Neural crest cell (in vitro differentiated cells): ENCODE measurements at regions not wholly inside any gene's neighbourhood (a gene's known extent, or its start where the extent isn't known, plus 50 kb on each side); places are given as distances from the start of the nearest gene placed in this dataset.
"Not testable (repeated sequence)": the region's sequence is repeated elsewhere in the genome, so short reads cannot be mapped to it uniquely, and the experiment has no call there.

Experiments
- DNase-seq: peaks from one replicate; pipeline ENCODE4 v3.0.0; 2021; ENCODE audit warnings: low read depth, mixed read lengths, low spot score
- H3K27ac Mint-ChIP-seq: one replicate; pipeline ENCODE4 v1.8.0; 2021; ENCODE audit warnings: mild to moderate bottlenecking, mixed read lengths; ENCODE audit not compliant: unreplicated experiment
- H3K27me3 Mint-ChIP-seq: 2 replicates; pipeline ENCODE4 v1.8.0; 2021; ENCODE audit warnings: low read depth, mild to moderate bottlenecking, mixed read lengths
- H3K36me3 Mint-ChIP-seq: 2 replicates; pipeline ENCODE4 v1.8.0; 2021; ENCODE audit warnings: low read depth, mild to moderate bottlenecking, mixed read lengths
- H3K4me1 Mint-ChIP-seq: 2 replicates; pipeline ENCODE4 v1.8.0; 2021; ENCODE audit warnings: mixed read lengths
- H3K4me3 Mint-ChIP-seq: one replicate; pipeline ENCODE4 v1.8.0; 2021; ENCODE audit warnings: mild to moderate bottlenecking, mixed read lengths
- H3K9me3 Mint-ChIP-seq: 2 replicates; pipeline ENCODE4 v1.8.0; 2021; ENCODE audit warnings: mixed read lengths
- TF ChIP-seq, protein P1 (sequence below): fragments of 200-600 bp; sonication (generic); conservative IDR thresholded peaks from 2 replicates; pipeline ENCODE4 v1.5.0; 2021; ENCODE audit warnings: antibody characterized with exemption, mild to moderate bottlenecking

GRCh38 chr5:99438619-99439018, 509.8 kb upstream of the CHD1 start:
- Mint-ChIP-seq H3K36me3 (no peaks in the 10 kb centered on the region), H3K9me3 (no peaks in the 10 kb centered on the region), H3K4me1 (no peaks in the 10 kb centered on the region), H3K27ac (no peak overlapping the region), H3K27me3 (no peaks in the 10 kb centered on the region), H3K4me3 (no peak overlapping the region)
- DNase-seq = no peak
- TF ChIP-seq, protein P1, sequence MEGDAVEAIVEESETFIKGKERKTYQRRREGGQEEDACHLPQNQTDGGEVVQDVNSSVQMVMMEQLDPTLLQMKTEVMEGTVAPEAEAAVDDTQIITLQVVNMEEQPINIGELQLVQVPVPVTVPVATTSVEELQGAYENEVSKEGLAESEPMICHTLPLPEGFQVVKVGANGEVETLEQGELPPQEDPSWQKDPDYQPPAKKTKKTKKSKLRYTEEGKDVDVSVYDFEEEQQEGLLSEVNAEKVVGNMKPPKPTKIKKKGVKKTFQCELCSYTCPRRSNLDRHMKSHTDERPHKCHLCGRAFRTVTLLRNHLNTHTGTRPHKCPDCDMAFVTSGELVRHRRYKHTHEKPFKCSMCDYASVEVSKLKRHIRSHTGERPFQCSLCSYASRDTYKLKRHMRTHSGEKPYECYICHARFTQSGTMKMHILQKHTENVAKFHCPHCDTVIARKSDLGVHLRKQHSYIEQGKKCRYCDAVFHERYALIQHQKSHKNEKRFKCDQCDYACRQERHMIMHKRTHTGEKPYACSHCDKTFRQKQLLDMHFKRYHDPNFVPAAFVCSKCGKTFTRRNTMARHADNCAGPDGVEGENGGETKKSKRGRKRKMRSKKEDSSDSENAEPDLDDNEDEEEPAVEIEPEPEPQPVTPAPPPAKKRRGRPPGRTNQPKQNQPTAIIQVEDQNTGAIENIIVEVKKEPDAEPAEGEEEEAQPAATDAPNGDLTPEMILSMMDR = no peak

DNA sequence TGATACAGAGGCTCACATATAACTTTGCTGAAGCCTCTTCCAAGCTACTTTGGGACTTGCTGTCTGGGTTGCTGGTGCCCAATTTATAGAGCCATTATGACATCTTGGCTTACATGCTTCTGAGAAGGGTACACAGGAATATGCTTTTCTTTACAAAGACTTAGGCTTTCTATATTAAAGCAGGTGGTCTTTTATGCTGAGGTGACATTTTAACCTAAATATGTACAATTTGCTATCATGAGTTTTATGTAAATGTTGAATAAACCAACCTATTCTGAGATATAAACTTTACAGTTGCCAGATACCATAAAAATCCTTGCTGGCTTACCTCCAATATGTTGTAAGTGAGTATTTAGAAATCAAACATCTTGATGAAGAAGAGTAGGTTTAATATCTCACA, 509.2 kb upstream of the CHD1 start:
- H3K4me1 Mint-ChIP-seq = no peaks in the 10 kb centered on the region
- H3K27me3 Mint-ChIP-seq = no peaks in the 10 kb centered on the region
- TF ChIP-seq, protein P1 = no peak
- H3K36me3 Mint-ChIP-seq = no peaks in the 10 kb centered on the region
- H3K27ac Mint-ChIP-seq = peak overlapping the region; percentile 71
- no peak overlapping the region for H3K4me3 Mint-ChIP-seq
- no peaks in the 10 kb centered on the region for H3K9me3 Mint-ChIP-seq
- no peak for DNase-seq

DNA sequence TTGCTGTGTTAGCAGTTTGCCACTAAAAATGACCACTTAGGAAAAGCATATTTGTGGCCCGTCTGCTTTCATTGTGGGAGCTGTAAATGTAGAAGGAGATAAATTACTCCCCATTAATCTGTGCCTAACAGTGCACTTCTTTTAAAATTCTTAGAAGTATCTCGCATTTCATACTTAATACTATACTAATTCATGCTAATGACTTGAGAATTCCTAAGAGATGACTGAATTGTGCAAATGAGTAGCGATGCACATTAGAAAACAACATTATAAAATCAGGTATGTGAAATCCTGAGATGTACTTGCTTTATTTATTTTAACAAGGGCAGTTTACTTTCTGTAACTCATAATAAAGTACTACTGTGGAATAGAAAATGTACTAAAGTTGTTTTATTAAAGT, 494.6 kb upstream of the CHD1 start:
- not testable (repeated sequence) for H3K4me1 Mint-ChIP-seq, DNase-seq, H3K9me3 Mint-ChIP-seq, H3K36me3 Mint-ChIP-seq, H3K27me3 Mint-ChIP-seq, H3K27ac Mint-ChIP-seq, H3K4me3 Mint-ChIP-seq

GRCh38 chr5:99418640-99419039, 489.8 kb upstream of the CHD1 start:
- H3K9me3 Mint-ChIP-seq, H3K4me1 Mint-ChIP-seq, H3K4me3 Mint-ChIP-seq, H3K36me3 Mint-ChIP-seq, DNase-seq, H3K27ac Mint-ChIP-seq, H3K27me3 Mint-ChIP-seq: not testable (repeated sequence)

DNA sequence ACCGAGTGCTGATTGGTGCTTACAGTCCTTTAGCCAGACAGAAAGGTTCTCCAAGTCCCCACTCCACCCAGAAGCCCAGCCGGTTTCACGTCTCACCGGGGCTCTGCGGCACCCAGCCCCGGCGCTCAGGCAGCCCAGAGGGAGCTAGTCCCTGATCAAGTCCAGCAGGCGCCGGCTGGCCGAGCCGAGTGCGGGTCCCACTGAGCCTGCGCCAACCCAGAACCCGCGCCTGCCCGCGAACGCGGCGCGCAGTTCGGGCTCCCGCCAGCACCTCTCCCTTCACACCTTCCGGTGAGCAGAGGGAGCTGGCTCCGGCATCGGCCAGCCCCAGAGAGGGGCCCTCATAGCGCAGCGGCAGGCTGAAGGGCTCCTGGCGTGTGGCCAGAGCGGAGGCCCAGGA, 481.6 kb upstream of the CHD1 start:
- not testable (repeated sequence) for H3K27me3 Mint-ChIP-seq, DNase-seq, H3K4me3 Mint-ChIP-seq, H3K4me1 Mint-ChIP-seq, H3K27ac Mint-ChIP-seq, H3K9me3 Mint-ChIP-seq, H3K36me3 Mint-ChIP-seq

DNA sequence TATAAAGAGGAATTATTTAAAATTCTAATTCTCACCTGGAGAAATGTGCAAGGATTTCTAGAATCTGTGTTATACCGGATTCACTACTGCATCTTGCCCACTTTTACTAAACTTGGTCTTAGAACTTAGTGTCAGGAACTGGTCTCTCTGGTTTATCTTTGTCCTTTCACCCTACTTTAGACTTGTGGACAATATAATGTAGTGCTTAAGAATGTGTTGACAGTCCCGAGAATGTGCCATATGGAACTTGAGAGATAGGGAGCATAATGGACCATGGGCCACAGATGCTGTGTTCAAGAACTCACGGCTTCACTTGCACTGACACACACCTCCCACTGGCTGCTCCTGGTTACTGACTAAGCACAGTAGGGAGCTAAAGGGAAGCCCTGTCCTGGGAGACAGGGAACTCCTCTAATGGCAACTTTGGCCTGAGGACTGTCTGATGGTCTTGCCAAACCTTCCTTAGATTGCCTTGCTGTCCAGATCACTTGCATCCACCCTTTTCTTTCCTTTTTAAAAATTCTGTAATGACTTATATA, 476.0 kb upstream of the CHD1 start:
- not testable (repeated sequence) for H3K4me3 Mint-ChIP-seq, H3K27me3 Mint-ChIP-seq, H3K36me3 Mint-ChIP-seq, H3K27ac Mint-ChIP-seq, H3K4me1 Mint-ChIP-seq, DNase-seq, H3K9me3 Mint-ChIP-seq

- H3K9me3 Mint-ChIP-seq, H3K4me3 Mint-ChIP-seq, H3K4me1 Mint-ChIP-seq, DNase-seq, H3K27ac Mint-ChIP-seq, H3K36me3 Mint-ChIP-seq, H3K27me3 Mint-ChIP-seq: not testable (repeated sequence)
Measured at GRCh38 chr5:99400571-99400970, 471.8 kb upstream of the CHD1 start.

DNA sequence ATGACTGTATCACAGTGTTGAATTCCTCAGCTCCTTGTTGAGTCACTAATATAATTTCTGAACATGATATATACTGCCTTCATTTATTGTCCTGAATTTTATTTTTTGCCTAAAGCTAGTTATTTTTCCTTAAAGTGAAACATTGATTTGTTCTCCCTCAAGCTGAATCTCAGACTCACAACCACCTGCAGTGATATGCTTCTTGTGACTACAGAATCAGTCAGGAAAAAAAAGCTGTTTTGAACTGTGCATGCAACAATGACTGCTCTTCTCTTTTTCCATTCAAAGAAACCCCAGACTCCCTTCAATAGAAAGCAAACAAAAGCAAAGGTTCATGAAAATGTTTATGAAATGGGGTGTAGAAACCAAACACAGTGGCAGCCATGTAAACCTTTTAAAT, 470.2 kb upstream of the CHD1 start:
- H3K27me3 Mint-ChIP-seq = peaks cover 7% of the 10 kb centered on the region
- no peak overlapping the region for H3K4me3 Mint-ChIP-seq
- peaks cover 6% of the 10 kb centered on the region for H3K4me1 Mint-ChIP-seq
- DNase-seq = no peak
- H3K9me3 Mint-ChIP-seq = peaks cover 8% of the 10 kb centered on the region
- H3K36me3 Mint-ChIP-seq = peaks cover 9% of the 10 kb centered on the region
- H3K27ac Mint-ChIP-seq = no peak overlapping the region
- TF ChIP-seq, protein P1 = no peak
